ENCODE measurements at regions not wholly inside any gene's neighbourhood (a gene's known extent, or its start where the extent isn't known, plus 50 kb on each side); places are given as distances from the start of the nearest gene placed in this dataset.

DNA sequence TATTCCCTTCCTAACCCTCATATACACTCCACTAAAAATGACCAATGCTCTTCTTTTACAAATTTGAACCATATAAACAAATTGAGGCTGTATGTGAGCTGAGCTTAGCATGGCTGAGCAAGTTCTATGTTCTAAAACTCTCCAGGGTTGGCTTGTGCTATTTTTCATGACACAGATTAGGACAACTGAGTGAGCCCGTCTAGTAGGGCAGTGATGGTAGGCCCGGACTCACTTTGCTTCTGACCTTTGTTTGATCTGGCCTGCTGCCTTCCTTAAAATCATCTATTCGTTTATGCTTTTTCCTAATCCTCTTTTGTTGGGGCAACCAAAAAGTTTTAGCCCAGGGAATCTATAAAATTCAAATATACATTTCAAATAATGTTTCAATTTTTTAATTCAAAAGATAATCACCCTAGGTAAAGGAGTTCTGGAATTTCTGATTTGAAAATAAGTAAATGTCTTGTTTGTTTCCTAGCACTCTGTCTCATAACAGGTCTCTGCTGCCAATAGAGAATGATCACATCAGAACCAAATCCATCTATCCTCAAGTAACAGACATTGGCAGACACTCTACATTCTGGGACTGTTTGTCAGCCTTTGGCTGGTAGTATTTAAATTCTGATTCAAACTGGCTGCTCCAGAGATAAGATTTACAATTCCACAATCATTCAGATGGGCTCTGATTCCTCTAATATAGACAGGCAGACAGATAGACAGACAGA lies 217.0 kb upstream of the TARS1 start:
- DNase-seq, result no peak

DNA sequence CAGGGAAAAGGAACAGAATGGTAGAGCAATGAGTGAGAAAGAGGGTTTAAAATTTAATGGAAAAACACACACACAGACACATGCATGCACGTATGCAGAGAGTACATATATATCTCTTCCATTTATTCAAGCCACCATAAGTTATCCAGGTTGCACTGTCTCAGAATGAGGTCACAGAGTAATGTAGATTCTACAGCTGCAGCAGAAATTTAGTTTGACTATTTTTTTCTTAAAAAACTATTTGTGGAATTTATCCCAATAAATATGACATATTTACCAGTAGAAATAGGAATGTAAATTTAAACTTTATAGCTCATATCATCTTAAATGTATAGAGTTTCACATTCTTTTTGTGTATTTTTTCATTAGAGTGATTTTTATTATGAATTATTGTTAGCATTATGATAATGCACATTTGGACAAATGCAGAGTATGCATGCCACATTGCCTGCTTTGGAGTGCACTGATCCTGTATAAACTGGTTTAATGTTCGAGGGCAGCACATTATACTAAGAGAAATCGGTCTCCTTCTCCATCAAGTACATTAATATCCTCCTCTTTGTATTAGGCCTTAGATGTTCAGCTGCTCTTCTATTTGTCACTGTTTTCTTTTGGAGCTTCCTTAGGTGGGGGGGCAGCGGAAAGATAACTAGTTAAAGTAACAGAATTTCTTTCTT lies 216.3 kb upstream of the TARS1 start:
- DNase-seq, result no peak

DNA sequence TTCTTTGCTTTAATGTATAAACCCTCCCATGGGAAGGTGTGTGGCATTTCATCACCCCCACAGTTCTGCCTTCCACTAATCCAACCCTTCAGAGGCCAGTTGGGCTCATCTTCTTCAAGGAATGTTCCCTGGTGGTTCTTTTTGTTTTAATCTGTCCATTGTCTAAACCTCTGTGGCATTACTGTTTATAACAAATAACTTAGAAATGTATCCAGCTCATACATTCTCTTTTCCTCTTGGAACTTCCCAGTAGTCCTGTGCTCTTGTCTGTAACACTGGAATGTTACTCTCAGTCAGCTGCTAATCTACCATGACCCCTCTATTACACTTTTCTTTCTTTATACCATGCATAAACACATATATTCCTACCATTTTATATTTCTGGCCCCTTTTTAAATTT lies 213.5 kb upstream of the TARS1 start:
- DNase-seq, result no peak

DNA sequence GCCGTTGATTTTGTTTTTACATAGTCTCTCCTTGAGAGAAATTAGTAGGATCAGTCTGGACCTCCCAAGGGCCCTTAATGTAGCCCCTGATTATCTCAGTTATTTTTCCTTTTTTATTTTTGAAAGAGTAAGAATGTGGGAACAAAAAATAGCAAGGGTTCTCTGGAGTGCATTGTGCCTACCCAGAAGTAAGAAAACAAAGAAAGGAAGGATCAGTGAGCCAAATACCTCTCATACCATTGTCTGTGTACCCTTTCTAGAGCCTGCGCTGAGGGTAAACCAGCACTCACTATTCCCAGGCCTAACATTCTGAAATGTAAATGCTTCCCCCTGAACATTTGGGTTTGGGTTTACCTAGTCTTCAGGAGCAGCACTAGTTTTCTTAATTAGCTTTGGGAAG lies 213.0 kb upstream of the TARS1 start:
- DNase-seq, result no peak

DNA sequence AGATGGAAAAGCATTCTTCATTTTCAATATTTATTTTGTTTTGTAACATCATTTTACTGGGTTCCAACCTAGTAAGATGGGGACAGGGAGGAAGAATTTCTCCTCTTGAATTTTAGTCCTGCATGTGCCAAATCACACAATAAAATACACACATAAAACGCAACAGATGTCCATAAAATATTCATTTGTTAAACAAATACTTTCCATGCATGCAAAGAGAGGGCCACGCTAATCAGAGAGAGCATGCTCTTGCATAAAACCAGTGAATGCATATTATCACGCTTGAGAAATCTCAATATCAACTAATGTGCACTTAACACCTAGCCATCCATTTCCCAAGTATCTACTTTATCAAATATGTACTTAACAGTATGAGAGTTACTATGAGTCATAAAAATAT lies 212.6 kb upstream of the TARS1 start:
- no peak for DNase-seq

DNA sequence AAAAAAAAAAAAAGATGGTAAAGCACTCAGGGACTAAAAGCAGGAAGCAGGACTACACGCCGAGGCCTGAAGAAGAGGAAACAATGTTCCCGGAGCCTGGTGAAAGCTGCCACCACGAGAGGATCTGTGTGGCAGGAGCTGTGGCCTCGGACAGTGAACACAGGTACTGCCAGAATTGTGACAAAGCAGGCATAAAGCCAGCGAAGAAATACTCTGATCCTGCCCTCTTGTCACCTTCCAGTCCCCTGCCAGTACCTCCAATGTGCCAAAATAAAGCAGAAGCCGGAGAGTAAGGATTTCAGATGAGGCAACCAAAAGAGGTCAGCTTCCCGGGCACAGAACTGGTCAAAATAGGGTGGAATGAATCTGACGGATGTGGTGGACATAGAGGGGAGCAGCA lies 211.5 kb upstream of the TARS1 start:
- DNase-seq, result no peak

DNA sequence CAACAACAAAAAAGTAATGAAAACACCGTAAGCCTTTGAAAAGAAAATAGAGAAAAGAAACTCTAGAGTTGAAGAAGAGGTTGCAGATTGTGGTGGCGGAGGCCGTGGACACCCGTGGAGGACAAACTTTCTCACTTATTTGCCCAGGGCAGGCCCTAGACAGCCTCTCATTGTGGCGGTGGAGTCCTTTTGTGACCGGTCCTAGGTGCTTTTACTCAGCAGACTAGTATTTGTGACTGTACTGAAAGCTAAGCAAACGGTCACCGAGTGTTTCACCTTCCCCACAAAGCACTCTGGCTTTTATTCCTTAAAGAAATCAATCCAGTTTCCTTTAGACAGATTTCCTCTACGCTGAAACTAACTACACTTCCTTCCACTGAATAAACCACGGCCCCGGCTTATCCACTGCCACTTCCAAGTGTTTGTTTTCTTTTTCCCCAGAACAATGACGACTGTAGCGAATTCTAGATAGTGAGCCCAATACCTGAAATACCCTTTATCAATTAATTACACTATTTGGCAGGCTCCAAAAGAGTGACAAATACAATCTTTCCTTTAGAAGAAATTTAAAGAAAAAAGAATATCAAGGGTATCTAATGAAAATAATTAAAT lies 210.2 kb upstream of the TARS1 start:
- DNase-seq, result no peak

DNA sequence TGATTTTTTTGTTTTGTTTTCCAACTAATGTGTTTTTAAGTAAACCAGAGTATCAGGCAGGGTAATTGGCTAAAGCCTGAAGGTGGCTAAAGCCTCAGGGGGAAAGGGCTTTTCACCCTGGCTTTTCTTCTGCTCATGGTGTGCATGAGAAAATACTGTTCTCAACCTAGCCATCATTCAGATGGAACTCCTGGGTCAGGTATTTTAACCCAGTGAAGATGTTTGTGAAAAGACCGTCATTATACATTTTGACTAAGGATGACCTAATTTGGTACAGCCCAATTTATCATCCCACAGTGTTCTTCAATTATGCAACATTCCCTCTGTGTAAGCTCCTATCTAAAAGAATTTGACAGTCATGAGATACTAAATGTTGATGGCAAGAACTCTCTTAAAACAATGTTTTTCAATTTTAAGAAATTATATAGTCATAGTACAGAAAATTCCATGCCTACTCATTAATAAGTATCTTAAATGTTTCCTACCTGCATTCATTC lies 209.5 kb upstream of the TARS1 start:
- DNase-seq, result no peak

DNA sequence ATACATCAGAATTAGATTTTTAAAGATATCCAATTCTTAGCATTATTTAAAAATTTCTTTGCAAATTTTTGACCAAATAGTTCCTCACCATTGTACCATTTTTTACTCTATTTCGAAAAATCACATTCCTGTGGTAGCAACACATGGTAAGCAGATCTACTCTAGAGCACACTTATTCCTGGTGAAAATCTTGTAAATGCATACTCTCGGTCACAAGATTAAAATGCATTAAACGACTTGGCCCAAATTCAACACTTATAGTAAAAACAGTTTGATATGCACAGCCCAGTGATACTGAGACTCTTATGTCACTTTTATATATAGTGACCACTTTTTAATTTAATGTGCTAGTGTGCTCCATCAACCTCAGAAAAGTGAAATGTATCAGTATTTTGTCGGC lies 208.8 kb upstream of the TARS1 start:
- no peak for DNase-seq

DNA sequence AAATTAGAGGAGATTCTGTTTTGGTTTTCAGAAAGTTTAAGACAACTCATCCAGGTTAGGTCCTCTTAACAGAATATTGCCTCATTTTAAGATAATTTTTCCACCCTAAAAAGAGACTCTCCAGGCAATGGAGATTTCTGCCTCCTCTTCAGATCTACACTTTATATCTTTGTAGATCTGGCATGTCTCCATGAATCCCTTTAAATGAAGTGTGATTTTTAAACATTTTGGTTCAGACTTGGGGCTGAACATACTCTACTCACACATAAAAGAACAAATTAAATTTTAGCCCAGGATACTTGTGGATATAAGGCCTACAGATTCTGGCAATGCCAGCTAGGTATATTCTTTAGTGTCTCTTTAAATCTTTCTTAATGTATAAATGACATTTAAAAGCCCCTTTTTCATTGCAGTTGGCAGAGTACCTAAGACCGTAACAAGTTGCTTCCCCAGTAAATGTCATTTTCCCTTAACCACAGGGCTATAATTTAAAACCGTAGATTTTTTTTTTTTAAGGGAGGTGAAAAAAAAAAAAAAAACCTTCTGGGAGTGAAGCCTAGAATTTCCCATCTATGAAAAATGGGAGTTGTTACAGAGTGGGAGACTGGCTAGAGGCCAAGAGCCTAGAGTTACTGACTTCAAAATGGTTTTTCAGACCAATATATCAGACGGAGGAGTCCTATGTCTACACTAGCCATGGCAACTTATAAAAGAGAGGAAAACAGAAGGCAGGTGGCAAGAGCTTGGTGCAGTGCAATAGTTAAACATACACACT lies 207.8 kb upstream of the TARS1 start:
- no peak for DNase-seq

DNA sequence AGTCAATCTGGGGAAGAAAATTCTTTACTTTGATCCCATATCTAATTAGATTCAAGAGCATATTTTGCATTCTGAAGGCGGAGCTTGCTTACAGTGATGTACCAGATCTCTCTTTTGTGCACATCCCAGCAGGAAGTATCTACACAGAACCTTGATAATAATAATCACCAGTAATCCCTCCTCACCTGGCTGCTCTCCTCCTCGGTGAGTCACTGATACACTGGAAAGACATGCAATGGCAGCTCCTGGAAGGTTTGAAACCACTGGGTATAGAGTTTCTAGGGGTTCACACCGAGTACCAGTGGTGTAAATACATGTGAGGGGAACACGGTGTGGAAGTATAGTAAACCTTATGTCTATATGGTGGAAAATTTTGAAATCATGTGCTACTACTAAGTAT lies 205.5 kb upstream of the TARS1 start:
- DNase-seq, result no peak

DNA sequence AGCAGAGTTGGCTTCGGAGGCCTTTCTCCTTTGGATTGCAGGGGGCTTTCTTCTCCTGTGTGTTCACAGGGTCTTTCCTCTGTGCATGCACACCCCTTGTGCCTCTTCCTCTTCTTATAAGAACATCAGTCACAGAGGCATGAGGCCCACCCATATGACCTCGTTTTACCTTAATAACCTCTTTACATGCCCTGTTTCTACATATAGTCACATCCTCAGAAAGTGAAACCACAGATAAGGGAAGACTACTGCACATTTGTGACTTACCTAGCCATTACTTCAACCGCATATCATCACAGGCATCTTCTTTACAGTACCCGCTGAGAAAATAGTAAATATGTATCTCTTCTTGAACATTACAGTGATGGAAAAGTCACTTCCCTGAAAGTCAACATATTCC lies 204.9 kb upstream of the TARS1 start:
- DNase-seq, result no peak

DNA sequence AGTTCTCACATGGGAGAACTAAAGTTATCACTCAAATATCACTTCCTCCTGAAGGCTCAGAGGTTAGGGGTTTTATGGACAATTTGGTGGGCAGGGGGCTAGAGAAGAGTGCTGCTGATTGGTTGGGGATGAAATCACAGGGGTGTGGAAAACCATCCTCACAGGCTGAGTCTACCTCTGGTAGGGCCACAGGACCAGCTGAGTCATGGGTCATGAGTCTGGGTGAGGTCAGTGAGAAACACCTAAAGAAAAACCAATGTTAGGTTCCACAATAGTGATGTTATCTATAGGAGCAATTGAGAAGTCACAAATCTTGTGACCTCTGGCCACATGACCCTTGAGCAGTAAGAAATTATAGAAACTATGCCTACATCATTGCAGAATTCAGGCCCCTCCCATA lies 203.3 kb upstream of the TARS1 start:
- no peak for DNase-seq

DNA sequence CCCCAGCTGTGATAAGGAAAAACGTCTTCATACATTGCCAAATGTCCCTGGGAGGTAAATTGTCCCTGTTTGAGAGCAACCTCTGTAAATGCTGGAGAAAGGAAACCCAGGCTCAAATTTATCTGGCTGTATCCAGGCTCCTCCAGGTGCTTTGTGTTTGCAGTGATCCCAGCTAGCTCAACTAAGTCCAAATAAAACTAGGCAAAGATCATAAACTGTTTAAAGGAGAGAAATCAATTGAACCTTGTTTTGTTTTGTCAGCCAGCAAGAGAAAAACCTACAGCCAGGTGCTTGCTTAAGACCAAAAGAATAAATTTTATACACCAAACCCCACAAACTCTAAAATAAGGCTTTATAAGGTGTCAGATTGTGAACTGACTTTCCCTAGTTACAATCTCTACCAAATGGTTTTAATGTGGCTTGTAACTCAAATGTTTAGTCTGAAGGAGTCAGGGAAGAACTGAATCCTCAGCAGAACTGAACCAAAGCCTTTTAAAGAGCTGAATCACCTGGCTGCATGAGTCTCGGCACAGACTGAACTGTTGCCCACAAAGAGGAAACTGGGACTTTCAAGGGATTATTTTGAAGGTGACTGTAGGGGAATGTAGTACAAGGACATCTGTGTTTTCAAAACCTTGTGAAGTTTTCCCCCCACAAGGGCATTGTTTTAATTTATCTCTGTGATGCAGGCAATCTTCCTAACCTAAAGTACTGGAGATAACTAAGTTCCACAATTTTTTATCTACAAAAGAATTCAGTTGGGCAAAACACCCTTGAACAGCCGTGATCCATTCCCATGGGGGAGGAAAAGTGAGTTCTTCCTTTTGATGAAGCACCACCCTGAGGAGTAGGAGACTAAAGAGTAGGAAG lies 201.7 kb upstream of the TARS1 start:
- DNase-seq, result no peak

DNA sequence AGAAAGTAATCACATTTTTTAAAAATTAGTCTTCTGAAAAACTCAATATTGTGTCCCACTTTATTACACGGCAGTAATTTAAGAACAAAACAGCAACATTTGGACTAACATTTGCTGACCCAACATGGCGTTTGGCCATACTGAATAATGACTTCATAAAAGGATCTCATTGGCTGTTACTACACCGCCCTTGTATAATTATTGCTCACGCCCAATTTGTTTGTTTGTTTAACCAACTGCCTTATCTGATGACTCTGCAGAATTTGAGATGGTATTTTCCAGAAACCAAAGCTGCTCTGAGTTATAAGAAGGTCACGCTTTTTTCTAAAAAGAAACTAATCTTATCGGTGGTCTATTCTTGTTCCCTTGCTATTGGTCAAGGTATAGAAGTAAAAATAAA lies 200.2 kb upstream of the TARS1 start:
- no peak for DNase-seq

DNA sequence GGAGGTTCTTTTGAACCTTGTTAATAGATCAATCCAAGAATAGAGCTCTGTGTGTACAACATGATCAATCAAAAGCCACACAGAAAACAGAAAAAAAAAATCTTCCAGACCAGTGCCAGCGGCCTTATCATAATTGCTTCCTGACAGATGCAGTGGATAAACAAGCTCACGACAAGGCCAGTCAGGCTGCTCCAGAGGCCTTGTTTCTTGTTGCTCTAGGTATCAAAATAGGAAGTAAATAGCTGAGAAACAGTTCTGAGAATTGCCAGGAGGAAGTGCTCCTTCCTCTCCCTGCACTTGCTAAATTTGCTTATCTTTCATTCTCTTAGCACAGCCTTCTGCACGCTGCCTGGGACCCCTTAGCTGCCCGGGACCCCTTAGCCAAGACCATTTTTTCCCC lies 199.0 kb upstream of the TARS1 start:
- no peak for DNase-seq

DNA sequence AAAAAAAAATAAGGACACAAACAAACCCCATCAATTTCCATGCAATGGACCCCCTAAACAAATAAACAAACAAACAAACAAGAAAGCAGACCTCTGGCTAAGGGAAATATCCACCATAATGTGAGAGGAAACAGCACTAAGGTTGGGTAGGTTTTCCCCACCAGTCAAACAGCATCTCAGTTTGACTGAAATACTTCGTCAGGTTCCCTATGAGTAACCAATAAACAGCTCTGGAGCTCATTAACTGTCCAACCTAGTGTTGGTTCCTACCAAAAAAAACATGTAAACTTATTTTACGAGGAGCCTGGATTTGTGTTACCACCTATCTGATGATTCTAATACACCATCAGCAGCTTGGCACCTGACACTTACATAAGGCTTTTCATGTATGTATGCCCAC lies 198.5 kb upstream of the TARS1 start:
- no peak for DNase-seq

DNA sequence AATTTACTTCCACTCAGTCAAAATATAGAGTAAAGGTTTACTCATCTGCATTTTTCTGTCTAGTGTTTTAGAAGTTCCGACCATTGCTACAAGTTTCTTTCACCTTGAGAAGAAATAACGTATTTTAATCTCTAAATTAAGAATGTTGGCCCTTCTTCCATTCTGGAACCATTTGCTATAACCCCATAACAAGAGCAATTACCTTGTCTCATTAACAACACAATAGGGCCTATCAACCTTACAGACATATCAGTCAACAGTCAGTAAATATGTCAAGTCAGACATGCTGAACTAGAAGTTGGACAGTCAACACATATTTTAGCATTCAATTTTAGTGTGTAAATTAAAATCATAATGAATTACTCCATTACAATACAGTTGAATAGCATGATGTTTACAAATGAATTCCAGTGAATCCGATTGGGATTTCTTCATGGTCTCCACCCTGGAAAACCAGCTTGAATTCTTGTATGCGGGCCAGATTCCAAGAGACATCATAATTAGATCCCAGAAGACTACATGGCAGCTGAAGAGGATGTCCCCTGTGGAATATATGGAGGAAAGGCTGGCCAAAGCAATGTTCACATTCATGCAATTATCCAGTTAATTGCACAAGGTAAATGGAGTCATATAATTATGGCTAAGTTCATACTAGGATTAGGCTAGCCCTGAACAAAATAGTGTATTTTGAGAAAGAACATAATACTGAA lies 196.2 kb upstream of the TARS1 start:
- DNase-seq, result no peak

DNA sequence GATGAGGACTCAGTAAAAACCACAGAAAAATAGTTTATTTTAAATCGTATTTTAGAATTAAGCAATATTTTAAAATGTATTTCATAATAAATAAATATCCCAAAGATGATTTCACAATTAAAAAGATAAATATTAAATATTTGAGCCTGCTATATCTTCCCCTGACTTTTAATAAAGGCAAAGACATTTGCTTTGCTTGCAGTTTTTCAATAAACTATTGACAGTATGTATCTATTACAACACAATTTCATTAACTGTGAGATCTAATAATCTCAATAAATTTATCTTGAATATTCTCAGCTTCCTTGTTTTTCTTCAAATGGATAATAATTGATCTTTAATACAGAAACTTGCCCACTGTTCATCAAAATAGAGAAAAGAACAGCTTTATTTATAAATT lies 186.2 kb upstream of the TARS1 start:
- DNase-seq, result no peak

DNA sequence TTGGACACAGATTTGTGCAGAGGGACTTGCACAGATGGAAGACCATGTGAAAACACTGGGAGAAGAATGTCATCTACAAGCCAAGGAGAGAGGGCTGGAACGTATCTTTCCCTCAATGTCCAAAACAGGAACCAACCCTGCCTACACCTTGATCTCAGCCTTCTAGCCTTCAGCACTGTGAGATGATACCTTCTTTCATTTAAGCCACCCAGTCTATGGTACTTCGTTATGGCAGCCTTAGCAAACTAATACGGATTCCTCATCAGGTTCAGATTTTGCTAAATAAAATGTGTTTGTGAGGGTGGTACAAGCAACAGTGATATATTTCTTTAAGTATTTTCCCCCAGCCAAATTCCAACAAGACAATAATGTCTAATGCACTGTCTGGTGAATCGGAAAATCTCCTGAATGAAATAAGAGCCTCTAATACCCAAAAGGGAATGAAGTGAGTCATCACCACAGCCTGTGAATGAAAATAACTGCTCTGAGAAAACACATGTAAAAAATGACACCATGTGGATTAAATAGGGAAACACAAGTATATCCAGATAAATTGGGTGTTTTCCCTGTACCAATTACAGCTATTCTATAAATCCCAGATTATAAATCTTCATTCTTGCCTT lies 182.8 kb upstream of the TARS1 start:
- DNase-seq, result no peak

DNA sequence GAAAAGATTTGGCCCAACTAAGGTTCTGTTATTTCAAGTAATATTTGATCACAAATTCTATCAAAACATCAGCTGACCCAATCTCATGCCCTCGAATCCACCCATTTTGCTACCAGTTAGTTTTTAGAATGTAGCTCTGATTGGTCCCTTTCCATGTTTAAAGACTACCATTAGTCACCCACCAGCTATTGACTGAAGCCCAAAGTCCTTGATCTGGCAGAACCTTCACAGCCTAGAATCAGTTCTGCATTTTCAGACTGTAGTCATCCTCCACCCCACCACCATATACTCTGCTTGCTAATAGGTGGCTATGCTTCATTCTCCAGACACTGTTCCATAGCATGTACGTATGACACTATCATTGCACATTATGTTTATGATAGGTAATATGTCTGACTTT lies 182.2 kb upstream of the TARS1 start:
- DNase-seq, result no peak
